ENCODE measurements at regions not wholly inside any gene's neighbourhood (a gene's known extent, or its start where the extent isn't known, plus 50 kb on each side); places are given as distances from the start of the nearest gene placed in this dataset.
"Not testable (repeated sequence)": the region's sequence is repeated elsewhere in the genome, so short reads cannot be mapped to it uniquely, and the experiment has no call there.

DNA sequence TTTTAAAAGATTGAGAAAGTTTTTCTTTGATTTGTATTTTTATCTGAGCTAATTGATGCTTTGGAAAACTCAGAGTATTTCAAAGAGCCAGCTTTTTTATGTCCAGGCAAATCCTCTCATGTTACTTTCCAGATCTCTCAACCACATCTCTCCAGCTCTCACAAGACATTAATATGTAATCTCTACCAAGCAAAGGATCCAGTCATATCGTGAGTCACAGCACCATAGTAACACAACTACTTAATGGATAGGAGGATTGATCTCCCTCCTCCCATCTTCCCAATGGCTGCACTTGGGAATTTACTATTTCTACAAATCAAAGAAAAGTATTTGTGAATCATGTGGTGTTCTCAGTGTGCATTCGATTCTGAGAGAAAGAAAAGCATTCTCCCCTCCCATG lies 63.3 kb downstream of the POU4F1 start:
- DNase-seq, result no peak

DNA sequence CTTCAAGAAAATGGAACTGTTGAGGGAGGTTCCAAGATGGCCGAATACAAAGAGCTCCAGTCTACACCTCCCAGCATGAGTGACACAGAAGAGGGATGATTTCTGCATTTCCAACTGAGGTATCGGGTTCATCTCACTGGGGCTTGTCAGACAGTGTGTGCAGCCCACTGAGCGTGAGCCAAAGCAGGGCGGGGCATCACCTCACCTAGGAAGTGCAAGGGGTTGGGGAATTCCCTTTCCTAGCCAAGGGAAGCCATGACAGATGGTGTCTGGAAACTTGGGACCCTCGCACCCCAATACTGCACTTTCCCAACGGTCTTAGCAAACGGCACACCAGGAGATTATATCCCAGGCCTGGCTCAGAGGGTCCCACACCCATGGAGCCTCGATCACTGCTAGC lies 77.3 kb downstream of the POU4F1 start:
- DNase-seq, result not testable (repeated sequence)

DNA sequence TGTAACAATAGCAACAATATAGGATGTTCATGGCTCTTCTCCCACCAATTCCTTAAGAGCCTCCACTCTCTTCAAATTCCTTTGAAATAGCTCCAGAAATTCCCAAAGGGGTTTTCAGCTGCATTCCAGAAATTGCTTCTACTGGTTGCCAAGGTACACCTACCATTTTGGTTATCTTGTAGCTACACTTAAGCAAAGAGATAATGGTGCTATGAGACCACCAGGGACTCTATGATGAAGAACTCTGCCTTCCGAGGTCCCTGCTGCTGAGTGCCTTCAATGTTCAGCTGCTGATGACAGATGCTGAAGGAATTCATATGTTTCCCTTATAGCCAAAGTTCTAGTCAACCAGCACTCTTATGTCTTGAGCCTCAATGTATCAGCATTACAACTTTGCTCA lies 78.4 kb downstream of the POU4F1 start:
- no peak for DNase-seq

DNA sequence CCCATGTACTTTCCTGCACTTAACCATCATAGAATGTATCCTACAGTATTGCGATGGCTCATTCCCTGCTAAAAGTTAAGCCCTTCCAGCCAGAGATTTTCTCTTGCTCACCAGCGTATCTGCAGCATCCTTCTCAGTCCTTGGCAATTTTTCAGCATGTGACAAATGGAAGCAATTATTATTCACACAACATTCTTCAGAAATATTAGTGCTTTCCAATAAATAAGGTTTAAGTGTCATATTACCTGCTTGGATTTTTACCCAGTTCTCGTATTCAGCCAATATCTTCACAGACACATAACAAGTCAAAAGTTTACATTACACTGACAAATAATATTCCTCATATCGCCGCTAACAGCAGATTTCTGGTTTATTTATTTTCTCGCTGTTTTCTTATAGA lies 82.3 kb downstream of the POU4F1 start:
- no peak for DNase-seq

DNA sequence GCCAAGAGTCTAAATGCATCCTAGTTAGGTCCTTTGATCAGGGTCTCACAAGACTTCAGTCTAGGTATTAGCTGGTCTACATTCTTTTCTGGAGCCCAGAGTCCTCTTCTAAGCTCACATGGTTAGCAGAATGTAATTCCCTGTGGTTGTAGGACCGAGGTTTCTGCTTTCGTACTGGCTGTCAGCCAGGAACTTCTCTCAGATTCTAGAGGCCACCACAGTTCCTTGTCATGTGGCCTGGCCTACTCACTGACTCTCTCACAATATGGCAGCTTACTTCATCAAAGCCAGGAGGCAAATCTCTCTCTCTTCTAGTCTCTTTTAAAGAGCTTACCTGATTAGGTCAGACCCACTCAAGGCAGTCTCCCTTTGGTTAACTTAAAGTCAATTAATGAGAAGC lies 82.9 kb downstream of the POU4F1 start:
- DNase-seq, result no peak

DNA sequence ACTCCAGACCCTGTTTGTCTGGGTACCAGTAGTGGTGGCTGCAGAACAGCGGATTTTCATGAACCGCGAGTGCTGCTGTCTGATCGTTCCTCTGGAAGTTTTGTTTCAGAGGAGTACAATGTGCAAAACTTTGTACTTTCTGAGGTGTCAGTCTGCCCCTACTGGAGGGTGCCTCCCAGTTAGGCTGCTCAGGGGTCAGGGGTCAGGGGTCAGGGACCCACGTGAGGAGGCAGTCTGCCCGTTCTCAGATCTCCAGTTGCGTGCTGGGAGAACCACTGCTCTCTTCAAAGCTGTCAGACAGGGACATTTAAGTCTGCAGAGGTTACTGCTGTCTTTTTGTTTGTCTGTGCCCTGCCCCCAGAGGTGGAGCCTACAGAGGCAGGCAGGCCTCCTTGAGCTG lies 84.9 kb downstream of the POU4F1 start:
- not testable (repeated sequence) for DNase-seq

DNA sequence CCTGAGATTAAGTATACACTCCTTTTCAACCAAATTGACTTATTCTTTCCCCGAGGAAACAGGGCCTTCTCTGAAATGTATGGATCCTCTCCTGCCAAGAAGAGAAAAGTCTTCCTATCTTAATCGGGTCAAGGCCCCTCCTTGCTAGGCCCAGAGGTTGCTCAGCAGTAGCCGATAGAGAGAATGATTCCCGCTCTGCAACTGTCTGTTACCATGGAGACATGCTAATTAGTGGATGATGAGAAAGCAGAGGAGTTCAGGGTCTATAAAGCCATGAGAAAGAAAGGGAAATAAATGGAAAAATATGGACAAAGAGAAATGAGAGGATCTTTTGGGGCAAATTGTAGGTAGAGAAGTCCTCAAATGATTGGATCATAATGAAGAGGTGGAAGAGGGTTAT lies 103.5 kb downstream of the POU4F1 start:
- no peak for DNase-seq

DNA sequence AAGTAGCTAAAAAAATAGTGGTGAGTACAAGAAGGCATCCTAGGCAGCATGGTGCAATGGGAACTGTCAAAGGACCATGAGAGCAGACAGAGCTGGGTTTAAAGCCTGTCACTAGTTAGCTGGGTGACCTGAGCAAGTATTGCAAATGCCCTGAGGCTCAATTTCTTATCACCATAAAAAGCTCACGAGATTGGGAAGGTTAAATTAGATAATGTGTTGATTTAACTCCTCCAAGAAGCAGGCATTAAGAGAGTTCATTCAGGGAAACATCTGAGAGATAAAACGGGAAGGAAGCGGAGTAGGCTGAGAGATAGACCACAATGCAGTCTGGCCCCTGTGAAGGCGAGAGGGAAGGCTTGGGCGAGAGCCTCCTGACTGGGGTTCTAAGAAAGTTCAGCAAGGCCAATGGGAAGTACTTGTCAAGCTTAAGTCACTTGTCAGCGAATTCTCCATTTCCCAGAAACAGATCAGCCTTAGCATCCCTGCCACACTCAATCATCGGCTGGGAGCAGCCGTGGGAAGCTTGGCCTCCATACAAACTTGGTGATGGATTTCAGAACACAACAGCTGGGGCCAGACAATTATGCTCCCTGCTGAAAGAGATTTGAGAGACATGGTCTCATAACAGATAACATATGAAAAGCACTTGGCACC lies 105.5 kb downstream of the POU4F1 start:
- DNase-seq, result no peak

DNA sequence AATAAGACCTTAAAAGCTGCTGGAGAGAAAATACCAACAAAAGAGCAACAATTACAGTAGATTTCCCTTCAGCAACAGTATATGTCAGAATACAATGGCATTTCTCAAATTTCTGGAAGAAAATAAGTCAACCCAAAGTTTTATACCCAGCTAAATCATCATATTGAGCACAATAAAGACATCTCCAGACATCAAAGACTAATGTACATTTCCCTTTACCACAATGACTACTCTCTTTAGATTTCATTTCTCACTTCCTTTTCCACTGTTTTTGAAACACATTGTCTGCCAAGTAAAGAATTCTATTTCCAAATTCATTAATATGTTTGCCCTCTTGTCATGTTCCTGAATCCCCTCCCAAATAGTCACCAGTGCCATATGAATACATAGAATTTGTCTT lies 111.4 kb downstream of the POU4F1 start:
- no peak for DNase-seq

DNA sequence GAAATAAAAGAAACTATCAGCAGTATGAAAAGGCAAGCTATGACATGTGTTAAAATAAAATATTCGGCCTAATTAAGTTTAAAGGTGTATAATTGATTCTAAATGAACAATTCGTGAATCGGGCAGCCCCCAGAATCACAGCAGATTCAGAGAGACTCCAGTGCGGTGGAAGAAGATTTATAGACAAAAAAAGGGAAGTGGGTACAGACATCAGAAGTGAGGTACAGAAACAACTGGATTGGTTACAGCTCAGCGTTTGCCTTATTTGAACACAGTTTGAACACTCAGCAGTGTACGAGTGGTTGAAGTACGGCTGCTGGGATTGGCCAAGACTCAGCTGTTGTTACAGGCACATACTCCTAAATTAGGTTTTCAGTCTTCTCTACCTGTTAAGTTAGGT lies 113.1 kb downstream of the POU4F1 start:
- not testable (repeated sequence) for DNase-seq

DNA sequence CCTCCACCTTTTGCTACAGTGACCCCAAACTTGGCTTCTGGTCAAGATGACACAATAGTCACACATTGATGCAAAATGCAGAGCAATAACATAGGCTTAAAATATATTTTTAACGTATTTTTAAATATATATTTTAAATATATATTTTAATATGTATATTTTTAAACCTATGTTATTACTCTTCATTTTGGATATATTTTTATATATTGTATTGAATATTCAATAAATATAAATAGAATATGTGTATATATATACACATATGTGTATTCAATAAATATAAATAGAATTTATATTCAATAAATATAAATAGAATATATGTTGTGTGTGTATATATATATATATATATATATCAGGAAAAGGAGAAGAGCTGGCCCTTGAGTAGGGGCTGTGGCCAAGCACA lies 115.6 kb downstream of the POU4F1 start:
- no peak for DNase-seq

DNA sequence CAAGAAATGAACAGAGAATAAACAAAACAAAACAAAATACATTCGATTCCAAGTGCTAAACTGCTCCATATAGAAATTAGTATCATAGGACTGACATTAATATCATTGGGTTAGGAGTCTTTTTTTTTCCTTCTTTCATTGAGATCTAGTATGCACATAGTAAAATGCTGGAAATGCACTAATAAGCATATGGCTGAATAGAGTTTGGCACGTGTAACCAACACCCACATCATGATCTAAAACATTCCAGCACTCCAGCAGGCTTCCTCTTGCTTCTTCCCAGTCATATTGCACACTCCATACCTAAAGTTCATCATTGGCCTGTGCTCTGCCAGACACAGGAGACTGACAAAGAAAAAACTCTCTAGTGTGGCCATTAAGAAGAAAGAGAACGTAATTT lies 117.5 kb downstream of the POU4F1 start:
- no peak for DNase-seq

DNA sequence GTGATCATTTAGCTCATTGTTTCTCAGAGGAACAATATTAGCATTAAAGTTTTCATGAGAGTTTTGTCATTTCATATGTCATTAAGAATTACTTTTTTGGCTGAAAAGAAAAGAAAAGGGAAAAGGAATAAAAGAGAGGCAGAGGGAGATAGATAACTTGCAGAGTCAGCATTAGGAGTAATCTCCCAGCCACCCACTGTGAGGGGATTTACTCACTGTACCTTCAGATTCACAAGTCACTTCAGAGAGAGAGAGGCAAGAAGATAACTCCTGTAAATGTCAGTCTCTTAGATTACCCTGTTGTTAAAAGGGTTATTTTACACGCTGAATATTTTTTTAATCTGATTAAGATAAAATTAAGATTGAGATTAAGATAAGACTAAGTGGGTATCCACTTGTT lies 125.2 kb downstream of the POU4F1 start:
- no peak for DNase-seq

DNA sequence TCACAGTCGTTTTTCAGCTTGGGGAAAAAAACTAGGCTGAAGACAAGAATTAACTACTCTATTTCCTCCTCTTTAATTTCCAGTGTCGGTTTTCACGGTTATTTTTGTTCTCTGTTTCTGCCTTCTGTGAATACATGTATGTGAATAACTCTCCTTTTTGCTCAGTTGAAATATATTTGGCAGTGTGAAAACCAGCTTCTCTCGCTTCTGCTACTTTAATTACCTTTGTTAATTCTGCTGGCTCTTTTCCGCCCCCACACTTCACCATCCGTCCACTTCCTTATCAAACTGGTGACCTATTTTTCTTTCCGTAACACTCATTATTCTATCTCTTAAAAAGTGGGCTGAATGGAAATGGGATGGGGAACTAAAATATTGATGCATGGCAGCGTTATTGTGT lies 126.4 kb downstream of the POU4F1 start:
- no peak for DNase-seq

DNA sequence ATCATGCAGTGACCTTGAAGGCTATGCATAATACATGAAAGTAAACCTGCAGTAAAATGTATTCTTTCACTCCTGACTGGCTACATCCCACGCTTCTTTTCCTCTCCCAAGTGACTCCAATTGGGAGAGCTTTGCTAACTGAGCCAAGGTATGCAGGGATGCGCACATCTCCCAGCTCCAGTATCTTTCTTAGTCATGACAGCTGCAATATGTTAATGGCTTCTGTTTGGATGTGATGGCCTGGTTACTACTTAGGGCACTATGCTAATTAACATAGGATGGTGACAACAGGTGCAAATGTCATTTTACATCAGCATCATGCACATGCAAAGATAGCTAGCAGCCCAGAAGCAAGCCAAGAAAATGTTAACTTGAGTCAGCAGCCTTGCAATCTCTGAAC lies 134.7 kb downstream of the POU4F1 start:
- no peak for DNase-seq

DNA sequence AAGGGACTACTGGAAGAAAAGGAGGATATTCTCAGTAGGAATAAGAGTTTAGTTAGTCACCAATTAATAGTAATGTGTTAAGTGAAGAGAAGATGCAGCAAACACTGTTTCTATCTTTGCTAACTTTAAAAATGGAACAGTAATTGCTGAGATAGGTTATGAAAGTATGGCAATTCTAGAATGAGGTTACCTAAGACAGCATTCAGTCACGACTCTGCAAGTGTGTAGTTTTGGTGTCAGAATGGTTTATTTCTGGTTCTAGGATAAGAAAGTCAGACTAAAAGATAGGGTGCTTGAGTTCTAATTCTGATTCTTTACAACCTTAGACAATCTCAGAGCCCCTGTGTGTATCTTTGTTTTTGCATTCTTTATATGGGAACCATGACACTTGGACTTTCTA lies 138.1 kb downstream of the POU4F1 start:
- DNase-seq, result no peak

DNA sequence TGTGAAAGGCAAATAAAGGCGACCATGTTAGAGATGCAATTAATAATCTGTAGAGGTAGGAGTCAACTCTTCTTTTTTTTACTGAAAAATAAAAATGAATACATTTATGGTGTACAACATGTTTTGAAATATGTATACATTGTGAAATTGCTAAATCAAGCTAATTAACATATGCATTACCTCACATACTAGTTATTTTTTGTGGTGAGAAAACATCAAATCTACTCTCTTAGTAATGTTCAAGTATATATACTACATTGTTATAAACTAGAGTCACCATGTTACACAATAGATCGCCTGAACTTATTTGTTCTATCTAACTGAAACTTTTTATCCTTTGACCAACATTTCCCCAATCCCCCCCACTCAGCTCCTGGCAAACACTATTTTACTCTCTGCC lies 143.2 kb downstream of the POU4F1 start:
- no peak for DNase-seq

DNA sequence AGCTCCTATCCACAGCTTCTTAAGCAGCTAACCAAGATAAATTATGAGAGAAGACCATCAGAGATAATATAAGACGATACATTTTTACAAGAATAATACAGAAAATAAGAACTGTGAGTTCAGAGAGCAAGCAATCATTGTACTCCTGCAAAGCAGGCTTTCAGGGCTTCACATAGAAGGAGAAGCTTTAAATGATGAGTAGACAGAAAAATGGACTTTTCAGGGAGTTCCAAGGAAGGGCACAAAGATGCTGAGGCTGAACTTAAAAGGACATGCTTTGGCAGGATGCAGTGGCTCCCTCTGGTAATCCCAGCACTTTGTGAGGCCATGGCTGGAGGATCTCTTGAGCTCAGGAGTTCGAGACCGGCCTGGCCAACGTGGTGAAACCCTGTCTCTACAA lies 159.5 kb downstream of the POU4F1 start:
- no peak for DNase-seq

DNA sequence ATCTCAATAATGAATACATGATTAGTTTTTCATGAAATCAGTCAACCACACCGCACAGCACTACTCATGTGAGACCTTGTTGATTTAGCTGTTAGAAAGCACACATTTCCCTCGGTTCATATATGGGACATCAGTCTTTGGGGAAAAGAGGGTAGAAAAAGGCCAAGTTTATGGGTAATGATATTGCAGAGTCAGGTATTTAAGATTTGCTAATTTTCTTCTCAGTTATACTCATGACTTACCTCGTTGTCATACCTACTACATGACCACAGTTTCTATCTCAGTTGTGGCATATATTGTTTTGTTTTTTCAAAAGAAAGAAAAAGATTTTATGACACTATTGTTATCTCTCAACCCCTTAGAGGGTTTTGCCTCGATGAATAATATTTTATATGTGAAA lies 165.6 kb downstream of the POU4F1 start:
- DNase-seq, result no peak

DNA sequence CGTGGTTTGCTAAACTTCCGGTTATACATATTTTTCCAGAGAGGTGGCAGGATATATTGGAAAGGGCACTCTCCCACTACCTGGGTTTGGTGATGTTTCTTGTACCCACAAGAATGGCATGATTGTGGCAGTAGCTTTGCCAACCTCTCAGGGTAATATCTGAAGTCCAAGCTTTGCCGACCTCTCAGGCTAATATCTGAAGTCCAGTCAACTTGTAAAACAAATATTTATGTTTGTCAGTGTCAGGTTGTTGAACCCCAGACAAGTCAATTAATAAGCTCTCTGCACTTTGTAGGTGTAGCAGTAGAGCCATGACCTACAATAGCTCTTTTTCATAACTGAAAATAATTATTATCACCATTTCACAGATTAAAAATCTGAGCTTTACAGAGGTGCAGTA lies 167.0 kb downstream of the POU4F1 start:
- DNase-seq, result no peak

DNA sequence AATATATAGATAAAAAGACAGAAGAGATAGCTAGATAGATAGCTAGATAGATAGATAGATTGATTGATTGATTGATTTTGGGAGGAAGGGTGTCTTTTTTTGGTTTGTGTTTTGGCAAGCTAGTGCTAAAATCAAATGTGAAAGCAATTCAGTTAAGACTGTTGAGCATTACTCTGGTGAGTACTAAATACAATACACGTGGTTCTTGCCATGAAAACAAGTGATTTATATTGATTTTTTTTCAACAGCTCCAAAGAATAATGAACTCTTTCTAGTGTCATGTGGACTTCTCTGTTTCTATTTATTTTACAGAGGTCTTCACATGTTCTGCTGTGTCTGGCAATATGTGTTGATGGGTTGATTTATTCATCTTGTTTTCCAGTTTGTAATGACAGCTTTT lies 172.0 kb downstream of the POU4F1 start:
- DNase-seq, result no peak

DNA sequence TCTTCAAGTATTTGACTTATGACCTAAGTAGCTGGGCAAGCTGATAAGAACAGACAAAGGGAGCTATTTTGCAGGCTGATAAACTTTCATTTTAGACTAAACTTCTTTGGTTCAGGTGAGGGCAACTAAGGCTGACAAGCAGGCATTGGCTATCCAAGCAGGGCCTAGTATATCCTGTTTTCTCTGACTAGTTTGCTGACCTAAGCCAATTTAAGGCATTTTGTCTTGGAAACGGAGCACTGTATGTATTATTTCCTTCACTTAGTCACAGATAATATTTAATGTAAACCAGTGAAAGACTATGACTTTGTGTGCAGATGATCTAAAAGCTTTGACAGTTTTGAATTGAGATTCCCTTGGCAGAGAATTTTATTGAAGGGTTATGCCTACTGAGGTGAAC lies 172.5 kb downstream of the POU4F1 start:
- DNase-seq, result no peak

DNA sequence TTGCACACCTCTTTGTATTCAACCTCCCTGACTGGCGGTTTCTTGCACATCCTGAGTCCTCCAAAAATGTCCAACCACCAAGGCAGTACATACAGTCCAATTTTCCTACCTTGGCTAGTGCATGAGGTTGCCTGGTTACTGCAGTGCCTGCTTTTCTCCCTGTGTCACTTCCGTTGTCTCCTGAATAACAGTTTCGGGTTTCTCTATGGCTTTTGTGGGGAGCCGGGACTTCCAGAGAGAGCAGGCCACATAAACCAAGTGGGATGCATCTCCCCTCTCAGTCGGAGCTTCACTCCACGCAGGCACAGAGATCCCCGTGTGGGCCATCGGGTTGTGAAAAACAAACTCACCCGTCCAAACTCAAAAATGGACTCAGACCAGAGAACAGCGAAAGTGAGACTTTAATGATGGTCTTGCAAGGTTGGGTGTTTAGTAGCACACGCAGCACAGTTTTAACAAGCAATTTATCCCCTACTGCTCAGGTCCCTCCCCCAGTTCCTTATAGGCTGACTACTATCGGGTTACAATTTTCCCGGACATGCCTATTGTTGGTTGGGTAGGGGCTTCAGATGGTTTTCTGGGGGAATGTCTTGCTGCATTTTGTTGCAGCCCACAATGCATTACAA lies 173.1 kb downstream of the POU4F1 start:
- DNase-seq, result no peak

DNA sequence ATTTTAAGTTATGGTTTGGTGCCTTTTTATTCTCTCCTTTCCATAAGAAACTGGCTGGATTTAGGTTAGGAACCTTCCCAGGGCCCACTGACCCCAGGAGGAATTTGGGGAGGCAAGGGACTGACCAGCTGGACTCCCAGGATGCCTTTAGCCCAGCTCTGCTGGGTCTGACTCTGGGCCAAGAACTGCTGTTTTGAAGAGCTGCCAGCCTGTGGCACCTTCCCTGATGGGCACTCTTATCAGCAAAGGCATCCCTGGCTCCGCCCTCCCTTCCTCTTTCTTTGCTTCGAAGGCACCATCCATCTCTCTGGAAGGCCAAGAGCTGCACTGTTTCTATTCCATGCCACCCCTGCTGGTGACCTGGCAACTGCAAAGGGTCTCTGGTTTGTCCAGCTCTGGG lies 174.7 kb downstream of the POU4F1 start:
- no peak for DNase-seq

DNA sequence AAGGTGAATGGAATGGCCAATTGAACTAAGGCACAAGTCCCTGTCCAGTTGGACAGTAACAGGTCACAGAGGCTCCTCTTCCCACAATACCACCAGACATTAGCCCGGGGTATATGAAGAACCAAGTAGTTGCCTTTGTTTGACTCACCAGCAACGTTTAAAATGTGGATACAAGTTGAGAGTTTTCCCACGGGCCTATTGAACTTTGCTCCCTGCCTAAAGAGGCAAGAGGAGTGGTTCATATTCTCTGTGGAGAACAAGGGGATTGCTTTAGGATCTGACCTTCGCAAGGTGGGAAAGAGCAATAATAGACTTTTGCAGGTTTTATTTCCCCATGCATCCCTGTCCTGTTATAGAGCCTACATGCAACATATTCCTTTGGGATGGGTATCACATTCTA lies 177.2 kb downstream of the POU4F1 start:
- no peak for DNase-seq

Data from activated CD4-positive, alpha-beta T cell treated with anti-CD3 and anti-CD28 coated beads, Interleukin-10, Interleukin-2, amounts not matched to agents 100 ng/mL and 50 ng/mL, durations not matched to agents 16 hours and 8 hours (primary cell).